Colonic mucosa (tissue), 4 donors: ENCODE measurements at regions not wholly inside any gene's neighbourhood (a gene's known extent, or its start where the extent isn't known, plus 50 kb on each side); places are given as distances from the start of the nearest gene placed in this dataset.

ENCODE experiments used
- DNase-seq: peaks from one replicate; pipeline ENCODE4 v3.0.0-alpha.2; 2020
- H3K27ac ChIP-seq: fragments of 200-600 bp; one replicate; pipeline ENCODE4 v1.8.0; 2021
- H3K27me3 ChIP-seq: fragments of 200-600 bp; one replicate; pipeline ENCODE4 v1.8.0; 2021
- H3K36me3 ChIP-seq: fragments of 200-600 bp; one replicate; pipeline ENCODE4 v1.8.0; 2021
- H3K4me1 ChIP-seq: fragments of 200-600 bp; one replicate; pipeline ENCODE4 v1.8.0; 2021; ENCODE audit warnings: mild to moderate bottlenecking
- H3K4me3 ChIP-seq: fragments of 200-600 bp; one replicate; pipeline ENCODE4 v1.8.0; 2021
- H3K9ac ChIP-seq, 2 donors: one replicate each; pipeline ENCODE4 v1.7.0; 2013; ENCODE audit warnings: control low read depth in 2 of 2, low read depth in 2 of 2, low read length in 2 of 2
- H3K9me3 ChIP-seq: fragments of 200-600 bp; one replicate; pipeline ENCODE4 v1.8.0; 2021
- intact Hi-C: fragments of 100-400 bp; cut with DNase I; formaldehyde crosslinking; loops from one replicate; pipeline ENCODE4 v1.14.1; 2022
- TF ChIP-seq, protein P1 (sequence below): fragments of 200-600 bp; IDR thresholded peaks from one replicate; pipeline ENCODE4 v1.8.0; 2022; ENCODE audit warnings: antibody characterized with exemption, mild to moderate bottlenecking
- donor health status: healthy.
- donor health status: DM: no; HTN: no; CAD: no.
- donor health status: DM: no; HTN: no; CAD: no.

DNA sequence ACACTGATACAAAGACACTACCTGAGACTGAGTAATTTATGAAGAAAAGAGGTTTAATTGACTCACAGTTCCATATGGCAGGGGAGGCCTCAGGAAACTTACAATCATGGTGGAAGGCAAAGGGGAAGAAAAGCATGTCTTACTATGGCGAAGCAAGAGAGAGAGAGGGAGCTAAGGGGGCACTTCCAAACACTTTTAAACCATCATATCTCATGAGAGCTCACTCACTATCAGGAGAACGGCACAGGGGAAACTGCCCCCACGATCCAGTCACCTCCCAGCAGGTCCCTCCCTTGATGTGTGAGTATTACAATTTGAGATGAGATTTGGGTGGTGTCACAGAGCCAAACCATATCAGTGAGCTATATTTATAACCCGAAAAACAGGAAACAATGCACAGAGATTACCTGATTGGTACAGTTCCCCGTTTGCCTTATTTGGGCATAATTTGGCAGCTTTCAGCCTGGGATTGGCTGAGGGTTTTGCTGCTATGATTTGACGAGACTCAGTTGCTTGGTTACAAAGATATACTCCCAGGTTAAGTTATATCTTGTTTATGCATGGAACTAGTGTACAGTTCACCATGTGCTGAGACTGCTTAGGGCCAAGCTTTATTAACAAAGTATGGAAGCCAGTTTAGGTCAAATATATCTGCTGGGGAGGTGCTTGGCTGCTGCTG lies 184.2 kb downstream of the NR2F2 start:
- Histone ChIP-seq H3K27ac (no peak overlapping the region), H3K4me3 (no peak overlapping the region), H3K4me1 (no peaks in the 10 kb centered on the region), H3K27me3 (no peaks in the 10 kb centered on the region), H3K9ac (no peak overlapping the region), H3K9me3 (no peaks in the 10 kb centered on the region), H3K36me3 (no peaks in the 10 kb centered on the region)
- intact Hi-C loops, result no loop called here
- DNase-seq, result no peak
- TF ChIP-seq, protein P1, sequence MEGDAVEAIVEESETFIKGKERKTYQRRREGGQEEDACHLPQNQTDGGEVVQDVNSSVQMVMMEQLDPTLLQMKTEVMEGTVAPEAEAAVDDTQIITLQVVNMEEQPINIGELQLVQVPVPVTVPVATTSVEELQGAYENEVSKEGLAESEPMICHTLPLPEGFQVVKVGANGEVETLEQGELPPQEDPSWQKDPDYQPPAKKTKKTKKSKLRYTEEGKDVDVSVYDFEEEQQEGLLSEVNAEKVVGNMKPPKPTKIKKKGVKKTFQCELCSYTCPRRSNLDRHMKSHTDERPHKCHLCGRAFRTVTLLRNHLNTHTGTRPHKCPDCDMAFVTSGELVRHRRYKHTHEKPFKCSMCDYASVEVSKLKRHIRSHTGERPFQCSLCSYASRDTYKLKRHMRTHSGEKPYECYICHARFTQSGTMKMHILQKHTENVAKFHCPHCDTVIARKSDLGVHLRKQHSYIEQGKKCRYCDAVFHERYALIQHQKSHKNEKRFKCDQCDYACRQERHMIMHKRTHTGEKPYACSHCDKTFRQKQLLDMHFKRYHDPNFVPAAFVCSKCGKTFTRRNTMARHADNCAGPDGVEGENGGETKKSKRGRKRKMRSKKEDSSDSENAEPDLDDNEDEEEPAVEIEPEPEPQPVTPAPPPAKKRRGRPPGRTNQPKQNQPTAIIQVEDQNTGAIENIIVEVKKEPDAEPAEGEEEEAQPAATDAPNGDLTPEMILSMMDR, result no peak

DNA sequence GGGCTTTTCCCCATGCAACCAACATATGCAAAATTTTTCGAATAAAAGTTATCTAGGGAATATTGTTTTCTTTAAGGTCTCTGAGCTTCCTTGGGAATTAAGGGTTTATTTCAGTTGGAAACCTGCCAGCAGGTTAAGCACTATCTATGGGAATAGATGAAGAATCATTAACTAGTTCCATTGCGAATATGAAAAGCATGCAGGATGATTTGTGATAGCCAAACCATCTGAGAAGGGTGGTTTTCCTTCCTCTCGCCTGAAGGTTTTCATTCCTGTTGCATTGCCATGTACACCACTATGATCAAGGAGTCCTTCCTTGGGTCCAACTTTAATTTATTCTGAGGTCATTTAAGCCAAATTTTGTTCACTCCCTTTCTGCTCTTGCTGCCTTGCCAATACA lies 184.9 kb downstream of the NR2F2 start:
- TF ChIP-seq, protein P1, result no peak
- intact Hi-C loops, result no loop called here
- no peaks in the 10 kb centered on the region for H3K9me3 ChIP-seq
- H3K9ac ChIP-seq, result no peak overlapping the region
- no peaks in the 10 kb centered on the region for H3K36me3 ChIP-seq
- H3K4me1 ChIP-seq, result no peaks in the 10 kb centered on the region
- no peaks in the 10 kb centered on the region for H3K27me3 ChIP-seq
- no peak for DNase-seq
- H3K4me3 ChIP-seq, result no peak overlapping the region
- no peak overlapping the region for H3K27ac ChIP-seq

DNA sequence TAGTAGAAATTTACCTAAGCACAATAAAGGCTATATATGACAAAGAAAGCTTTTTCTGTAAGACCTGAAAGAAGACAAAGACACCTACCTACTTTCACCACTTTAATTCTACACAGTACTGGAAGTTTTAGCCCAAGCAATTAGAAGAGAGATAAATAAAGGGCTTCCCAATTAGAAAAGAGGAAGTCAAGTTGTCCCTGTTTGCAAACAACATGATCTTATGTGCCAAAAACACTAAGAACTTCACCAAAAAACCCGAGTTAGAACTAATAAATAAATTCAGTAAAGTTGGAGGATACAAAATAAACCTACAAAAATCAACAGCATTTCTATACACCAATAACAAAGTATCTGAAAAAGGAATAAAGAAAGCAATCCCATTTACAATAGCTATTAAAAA lies 190.9 kb downstream of the NR2F2 start:
- TF ChIP-seq, protein P1, result no peak
- no peak for DNase-seq
- Histone ChIP-seq H3K36me3 (no peaks in the 10 kb centered on the region), H3K27ac (no peak overlapping the region), H3K4me1 (no peaks in the 10 kb centered on the region), H3K9ac (no peak overlapping the region), H3K27me3 (no peaks in the 10 kb centered on the region), H3K9me3 (no peaks in the 10 kb centered on the region), H3K4me3 (no peak overlapping the region)
- intact Hi-C loops, result no loop called here

DNA sequence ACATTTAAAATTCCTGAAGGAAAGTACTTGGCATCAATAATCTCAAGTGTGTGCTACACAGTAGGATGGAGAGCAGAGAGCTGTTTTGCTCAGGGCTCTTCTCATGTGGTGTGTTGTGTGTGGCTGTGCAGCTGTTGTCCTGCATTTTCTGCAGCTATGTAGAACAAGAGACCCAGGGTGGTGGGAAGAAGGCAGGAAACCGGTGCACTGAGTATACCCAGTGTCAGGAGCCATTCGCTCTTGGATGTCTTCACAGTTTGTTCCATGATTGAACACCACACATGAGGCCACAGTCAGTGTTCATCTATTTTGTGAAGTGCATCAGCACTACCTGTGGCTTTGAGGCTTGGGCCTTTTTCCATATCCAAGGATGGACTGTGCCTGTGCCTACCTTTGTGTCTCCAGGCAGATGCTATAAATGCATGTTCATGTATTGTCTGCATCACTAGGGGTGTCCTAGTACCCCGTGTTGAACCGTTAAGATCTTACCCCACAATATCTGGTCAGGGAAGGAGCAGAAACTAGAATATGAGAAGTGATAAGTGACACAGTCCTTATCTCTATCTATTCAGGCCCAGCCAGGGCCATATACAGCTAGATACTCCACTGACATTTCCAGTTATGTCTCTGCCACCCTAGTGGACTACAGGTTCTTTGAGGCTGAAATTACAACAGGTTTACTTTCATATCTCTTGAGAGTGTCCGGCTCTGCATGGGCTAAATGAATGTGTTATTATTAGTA lies 194.3 kb downstream of the NR2F2 start:
- no peak for DNase-seq
- Histone ChIP-seq H3K27ac (no peak overlapping the region), H3K36me3 (no peaks in the 10 kb centered on the region), H3K4me3 (no peak overlapping the region), H3K27me3 (no peaks in the 10 kb centered on the region), H3K9me3 (no peaks in the 10 kb centered on the region), H3K4me1 (no peaks in the 10 kb centered on the region), H3K9ac (no peak overlapping the region)
- TF ChIP-seq, protein P1, result no peak
- intact Hi-C loops, result no loop called here

DNA sequence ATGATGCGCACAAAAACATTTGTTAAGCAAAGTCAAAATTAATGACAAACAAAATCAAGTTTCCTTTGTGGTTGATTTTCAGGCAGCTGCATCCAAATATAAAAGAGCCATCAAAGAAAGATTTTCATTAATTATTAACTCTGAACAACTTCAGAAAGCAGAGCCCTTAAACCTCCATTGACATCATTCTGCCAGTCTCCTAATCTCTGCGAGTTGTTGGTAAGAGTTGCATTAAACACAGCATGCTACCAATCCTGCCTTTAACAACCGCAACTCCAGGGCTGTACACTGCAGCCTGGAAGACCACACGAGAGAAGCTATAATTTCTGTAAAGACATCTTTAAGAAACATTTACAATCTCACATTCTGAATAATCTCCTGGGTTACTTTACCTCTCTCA lies 204.6 kb downstream of the NR2F2 start:
- intact Hi-C loops, result no loop called here
- no peak overlapping the region for H3K4me3 ChIP-seq

More for the DNA sequence above, 204.6 kb downstream of the NR2F2 start:
- no peaks in the 10 kb centered on the region for H3K36me3 ChIP-seq
- H3K4me1 ChIP-seq, result no peaks in the 10 kb centered on the region
- no peaks in the 10 kb centered on the region for H3K9me3 ChIP-seq
- no peak overlapping the region for H3K9ac ChIP-seq
- TF ChIP-seq, protein P1, result no peak
- H3K27me3 ChIP-seq, result no peaks in the 10 kb centered on the region
- no peak overlapping the region for H3K27ac ChIP-seq
- no peak for DNase-seq
